HL-60/S4 treated with retinoic acid at 250 ng/mL for 4 days and 3 days (cell line): ENCODE measurements at regions not wholly inside any gene's neighbourhood (a gene's known extent, or its start where the extent isn't known, plus 50 kb on each side); places are given as distances from the start of the nearest gene placed in this dataset.
"Not testable (repeated sequence)": the region's sequence is repeated elsewhere in the genome, so short reads cannot be mapped to it uniquely, and the experiment has no call there.

Experiments
- in situ Hi-C: fragments of 300-500 bp; cut with MboI; formaldehyde crosslinking; loops from 2 replicates; pipeline ENCODE4 v1.7.0; 2022; ENCODE audit warnings: low sequenced_read_pairs

DNA sequence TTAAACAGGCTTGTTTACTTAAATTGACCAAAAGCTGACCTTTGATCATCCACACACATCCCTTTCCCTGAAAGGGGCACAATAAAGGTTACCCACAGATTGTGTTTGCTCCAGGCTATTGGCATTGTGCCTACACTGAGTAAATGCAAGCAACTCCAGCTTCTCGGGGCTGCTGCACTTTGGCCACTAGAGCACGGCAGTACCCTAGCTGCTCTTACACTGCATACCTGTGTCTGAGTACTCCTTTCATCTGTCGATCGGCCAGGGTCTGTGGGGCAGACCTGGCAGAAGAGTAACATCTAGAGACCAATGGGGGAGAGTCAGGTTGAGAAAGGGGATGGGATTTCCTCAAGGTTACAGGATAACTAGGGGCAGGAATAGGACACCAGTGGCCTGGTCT, 281.9 kb upstream of the NMUR2 start:
- in situ Hi-C loops, result no loop called here

DNA sequence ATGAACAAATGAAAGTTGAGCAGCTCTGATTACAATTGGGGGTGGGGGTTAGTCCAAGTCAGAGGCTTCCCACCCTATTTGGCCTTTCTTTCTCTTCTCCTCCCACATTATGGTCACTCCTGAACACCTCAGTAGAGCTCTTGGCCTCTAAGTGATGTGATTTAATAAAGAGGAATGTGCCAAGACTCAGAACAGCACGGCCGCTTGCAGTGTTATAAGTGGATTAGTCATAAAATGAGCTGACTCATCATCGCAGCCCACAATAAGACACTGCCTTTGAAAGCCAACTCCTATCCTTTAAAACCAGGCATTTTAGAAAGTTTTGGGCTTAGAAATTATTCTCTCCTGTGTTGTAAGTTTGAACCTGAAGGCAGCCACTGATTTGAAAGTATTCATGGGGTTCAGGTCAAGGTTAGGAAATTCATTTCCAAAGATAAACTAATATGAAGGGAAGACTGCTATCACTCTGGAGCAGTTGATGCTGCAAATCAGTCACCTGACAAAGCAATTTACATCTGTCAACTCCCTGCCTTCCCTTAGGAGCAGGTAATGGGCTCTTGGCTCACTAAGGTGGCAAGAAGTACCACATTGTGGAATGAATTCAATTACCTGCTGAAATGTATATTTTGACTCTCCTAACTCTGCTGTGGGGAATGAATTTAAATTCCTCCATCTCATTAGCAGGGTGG, 283.6 kb upstream of the NMUR2 start:
- in situ Hi-C loops, result no loop called here

DNA sequence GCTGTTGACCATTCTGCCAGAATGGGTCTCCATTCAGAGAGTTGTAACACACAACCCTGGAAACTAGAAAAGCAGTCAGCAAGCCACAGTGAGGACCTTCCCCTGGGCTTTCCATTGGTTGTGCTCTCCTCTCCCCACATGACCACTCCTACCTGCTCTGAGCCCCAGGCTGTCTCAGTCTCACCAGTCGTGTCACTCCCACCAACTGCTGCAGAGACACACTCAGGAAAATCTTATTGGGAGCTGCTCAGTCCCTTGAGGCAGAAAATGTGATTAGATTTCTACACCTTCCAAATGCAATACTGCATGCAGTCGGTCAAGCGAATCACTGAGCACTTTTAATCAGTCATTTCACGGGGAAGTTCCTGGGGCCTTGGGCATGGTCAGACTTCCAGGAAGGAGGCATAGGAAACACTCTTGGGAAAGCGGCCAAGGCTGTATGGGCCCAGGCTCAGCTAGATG, 284.2 kb upstream of the NMUR2 start:
- in situ Hi-C loops, result no loop called here

DNA sequence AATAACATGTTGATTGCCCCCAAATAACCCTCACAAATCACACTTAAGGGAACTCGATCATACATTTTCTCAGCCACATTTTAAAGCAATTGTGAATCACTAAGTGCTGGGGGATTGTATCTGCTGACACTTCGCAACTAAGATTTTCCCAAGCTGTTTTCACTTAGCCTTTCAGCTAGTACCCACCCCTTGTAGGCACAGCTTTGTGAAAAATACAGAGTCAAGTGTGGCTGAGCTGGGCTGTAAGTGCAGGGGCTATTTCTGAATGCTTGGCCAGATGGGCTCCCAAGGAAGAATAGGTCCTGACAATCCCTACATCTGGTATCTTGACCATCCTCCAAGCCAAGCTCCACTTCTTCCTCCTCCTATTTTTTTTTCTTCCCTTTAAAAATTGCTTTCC, 289.2 kb upstream of the NMUR2 start:
- in situ Hi-C loops, result no loop called here

- in situ Hi-C loops, result no loop called here
These were observed 296.3 kb upstream of the NMUR2 start for GRCh38 chr5:152701305-152701949.

DNA sequence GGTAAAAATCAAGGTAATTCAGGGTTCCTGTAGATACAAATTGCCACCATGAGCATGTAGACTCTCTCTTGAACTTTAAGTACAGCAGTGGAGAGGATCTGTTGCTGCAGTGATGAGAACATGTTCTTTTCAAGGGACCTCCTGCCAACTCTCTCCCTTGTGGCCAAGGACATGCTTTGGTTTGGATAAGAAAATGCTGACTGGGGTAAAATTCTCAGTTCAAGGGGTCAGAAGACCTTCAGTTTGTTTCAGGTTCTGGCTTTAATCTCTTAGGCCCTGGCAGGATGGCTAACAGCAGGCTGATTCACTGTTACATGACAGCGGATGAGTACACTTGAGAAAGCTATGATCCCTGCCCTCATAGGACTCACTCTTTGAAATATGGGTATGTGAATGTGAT, 299.2 kb upstream of the NMUR2 start:
- in situ Hi-C loops, result no loop called here

DNA sequence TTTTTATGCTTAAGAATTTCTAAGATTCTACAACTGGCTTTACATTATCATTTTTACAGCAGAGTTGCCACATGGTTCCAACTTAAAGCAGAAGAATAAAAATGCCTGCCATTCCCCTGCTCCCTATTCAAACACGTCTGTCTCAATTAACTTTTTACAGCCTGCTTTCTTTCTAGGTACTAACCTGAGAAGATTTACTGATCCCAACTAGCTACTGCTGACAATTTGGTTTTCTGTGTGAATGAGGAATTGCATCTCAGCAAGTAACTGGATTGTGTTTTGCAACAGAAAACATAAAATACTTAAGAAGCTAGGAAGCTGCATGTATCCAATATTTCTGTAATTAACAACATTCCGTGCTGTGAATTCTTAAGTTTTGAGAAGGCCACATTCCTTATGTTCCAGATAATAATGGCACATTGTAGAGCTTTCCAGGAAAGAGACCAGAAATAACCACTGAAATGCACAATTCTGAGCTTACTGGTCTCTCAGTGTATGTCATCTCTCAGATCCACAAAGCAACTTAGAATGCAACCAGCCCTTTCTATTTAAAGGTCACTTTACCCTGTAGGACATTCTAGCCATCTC, 306.8 kb upstream of the NMUR2 start:
- in situ Hi-C loops, result no loop called here

GRCh38 chr5:152717393-152717792, 312.3 kb upstream of the NMUR2 start:
- in situ Hi-C loops, result no loop called here

GRCh38 chr5:152723482-152723881, 318.4 kb upstream of the NMUR2 start:
- in situ Hi-C loops, result no loop called here

- in situ Hi-C loops, result no loop called here
These were observed 325.1 kb upstream of the NMUR2 start for GRCh38 chr5:152730176-152730575.

DNA sequence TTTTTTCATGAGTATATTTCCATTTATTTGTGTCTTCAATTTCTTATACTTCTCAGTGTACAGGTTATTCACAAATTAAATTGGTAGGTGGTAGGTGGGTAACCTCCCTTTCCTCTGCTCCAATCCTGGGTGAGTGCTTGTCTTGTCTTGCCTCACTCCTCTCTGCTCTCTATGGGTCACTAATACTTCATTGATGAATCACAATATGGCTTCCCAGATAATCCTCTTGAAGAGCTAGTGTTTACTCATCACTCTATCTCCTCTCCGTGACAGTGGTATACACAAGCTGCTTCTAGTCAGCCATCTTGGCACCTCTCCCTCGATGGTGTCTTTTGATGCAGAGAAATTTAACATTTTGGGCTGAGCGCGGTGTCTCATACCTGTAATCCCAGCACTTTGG, 331.8 kb upstream of the NMUR2 start:
- in situ Hi-C loops, result no loop called here

DNA sequence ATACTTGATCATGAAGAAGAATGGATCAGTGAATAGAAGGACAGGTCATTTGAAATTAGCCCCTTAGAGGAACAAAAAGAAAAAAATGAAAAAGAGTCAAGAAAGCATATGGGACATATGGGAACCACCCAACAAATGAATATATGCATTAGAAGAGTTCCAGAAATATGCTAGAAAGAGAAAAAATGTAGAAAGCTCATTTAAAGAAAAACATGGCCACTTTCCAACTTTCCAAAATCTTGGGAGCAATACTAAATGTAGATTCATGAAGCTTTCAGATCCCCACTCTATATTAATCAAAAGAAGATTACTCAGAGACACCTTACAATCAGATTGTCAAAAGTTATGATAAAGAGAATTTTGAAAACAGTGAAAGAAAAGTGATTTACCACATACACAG, 334.8 kb upstream of the NMUR2 start:
- in situ Hi-C loops, result no loop called here

DNA sequence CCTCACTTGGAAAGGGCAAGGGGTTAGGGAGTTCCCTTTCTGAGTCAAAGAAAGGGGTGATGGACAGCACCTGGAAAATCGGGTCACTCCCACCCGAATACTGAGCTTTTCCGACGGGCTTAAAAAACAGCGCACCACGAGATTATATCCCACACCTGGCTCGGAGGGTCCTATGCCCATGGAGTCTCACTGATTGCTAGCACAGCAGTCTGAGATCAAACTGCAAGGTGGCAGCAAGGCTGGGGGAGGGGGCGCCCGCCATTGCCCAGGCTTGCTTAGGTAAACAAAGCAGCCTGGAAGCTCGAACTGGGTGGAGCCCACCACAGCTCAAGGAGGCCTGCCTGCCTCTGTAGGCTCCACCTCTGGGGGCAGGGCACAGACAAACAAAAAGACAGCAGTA, 336.0 kb upstream of the NMUR2 start:
- in situ Hi-C loops, result not testable (repeated sequence)

DNA sequence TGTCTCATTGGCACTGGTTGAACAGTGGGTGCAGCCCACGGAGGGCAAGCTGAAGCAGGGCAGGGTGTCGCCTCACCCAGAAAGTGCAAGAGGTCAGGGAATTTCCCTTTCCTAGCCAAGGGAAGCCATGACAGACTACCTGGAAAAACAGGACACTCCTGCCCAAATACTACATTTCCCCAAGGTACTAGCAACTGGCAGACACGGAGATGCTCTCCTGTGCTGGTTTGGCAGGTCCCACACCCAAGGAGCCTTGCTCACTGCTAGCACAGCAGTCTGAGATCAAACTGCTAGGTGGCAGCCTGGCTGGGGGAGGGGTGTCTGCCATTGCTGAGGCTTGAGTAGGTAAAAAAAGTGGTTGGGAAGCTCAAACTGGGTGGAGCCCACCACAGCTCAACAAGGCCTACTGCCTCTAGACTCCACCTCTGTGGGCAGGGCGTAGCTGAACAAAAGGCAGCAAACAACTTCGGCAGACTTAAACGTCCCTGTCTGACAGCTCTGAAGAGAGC, 382.7 kb upstream of the NMUR2 start:
- in situ Hi-C loops, result not testable (repeated sequence)

GRCh38 chr5:152801886-152802285, 396.8 kb upstream of the NMUR2 start:
- in situ Hi-C loops, result no loop called here

DNA sequence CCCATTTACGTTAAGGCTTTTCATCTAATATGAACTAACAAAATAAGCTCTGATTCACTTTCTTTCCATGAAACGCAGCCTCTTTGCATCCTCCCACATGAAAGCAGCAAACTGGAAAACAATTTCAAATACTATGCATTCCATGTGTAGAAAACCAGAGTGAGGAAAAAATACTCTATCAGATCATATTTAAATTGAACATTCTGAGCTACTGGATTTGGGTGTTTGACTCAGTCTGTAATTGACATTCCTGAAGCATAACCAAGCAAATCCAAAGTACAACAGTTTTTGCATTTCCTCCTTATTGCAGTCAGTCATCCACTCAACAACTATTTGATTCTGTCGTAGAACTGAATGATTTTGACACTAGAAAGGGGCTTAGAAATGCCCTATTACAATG, 399.1 kb upstream of the NMUR2 start:
- in situ Hi-C loops, result no loop called here

- in situ Hi-C loops, result no loop called here
These were observed 406.9 kb upstream of the NMUR2 start for GRCh38 chr5:152811988-152812387.

- in situ Hi-C loops, result no loop called here
These were observed 408.4 kb upstream of the NMUR2 start for GRCh38 chr5:152813526-152813925.

DNA sequence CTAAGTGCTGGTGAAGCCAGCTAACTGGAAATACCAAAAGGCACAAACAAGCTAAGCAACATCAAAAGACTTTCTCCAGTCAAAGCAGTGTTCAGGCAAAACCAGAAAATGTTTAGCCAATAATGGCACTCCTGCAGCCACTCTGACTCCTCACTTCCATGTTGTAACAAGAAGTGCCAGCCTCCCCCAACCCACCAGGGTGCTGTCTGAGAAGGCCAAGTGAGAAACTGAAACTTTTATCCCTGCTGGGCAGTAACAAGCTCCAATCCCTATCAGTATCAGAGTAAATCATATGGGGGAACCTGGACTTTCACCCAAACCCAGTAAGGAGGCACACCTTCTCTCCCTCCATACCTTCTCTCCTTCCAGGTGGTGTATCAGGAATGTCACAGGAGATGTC, 414.8 kb upstream of the NMUR2 start:
- in situ Hi-C loops, result no loop called here

- in situ Hi-C loops, result no loop called here
These were observed 419.2 kb upstream of the NMUR2 start for GRCh38 chr5:152824316-152824715.

DNA sequence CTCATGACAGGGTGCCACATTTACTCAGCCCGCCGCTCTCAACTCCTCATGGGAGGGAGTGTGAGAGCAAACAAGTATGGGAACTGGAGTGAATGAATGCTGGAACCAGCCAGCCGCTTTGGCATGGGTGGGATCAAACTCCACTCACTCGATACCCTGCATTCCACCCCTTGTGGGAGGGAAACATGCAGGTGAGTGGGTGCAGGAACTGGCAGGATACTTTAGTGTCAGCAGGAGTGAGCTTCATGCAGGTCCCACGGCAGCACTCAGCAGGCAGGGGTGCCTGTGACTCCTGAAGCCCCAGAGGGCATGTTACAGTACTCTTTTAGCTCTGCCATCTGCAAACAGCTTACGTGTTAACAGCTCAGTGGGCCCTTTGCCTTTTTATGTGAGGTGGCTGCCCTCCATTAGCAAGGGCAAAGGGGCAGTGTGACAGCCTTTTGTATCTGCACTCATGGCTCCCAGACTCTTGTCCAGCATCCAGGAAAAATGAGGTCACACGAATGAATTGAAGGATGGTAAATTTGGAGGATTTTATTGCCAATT, 433.2 kb upstream of the NMUR2 start:
- in situ Hi-C loops, result no loop called here

GRCh38 chr5:152844713-152845112, 439.6 kb upstream of the NMUR2 start:
- in situ Hi-C loops, result no loop called here
